SK-N-SH treated with all-trans-retinoic acid at 6 μM for 48 hours (cell line): ENCODE measurements at regions not wholly inside any gene's neighbourhood (a gene's known extent, or its start where the extent isn't known, plus 50 kb on each side); places are given as distances from the start of the nearest gene placed in this dataset.

Source experiments
- ATAC-seq: fragments of 200-7000 bp; cut with Tn5 transposase; 3 replicates; pipeline ENCODE4 v1.9.1; 2020; ENCODE audit warnings: mild to moderate bottlenecking, moderate library complexity
- ARNTL ChIP-seq: fragments of 450-650 bp; formaldehyde crosslinking; IDR thresholded peaks from 2 replicates; pipeline ENCODE4 v1.5.0; 2020; ENCODE audit warnings: low read depth, mild to moderate bottlenecking, moderate library complexity, borderline replicate concordance
- BACH2 ChIP-seq: fragments of 250-450 bp; sonication (Bioruptor Pico); IDR thresholded peaks from 2 replicates; pipeline ENCODE4 v1.9.0; 2021; ENCODE audit warnings: mild to moderate bottlenecking, borderline replicate concordance
- CREB5 ChIP-seq: fragments of 250-450 bp; sonication (Bioruptor Pico); IDR thresholded peaks from 2 replicates; pipeline ENCODE4 v1.5.1; 2020; ENCODE audit warnings: low read depth, mild to moderate bottlenecking, moderate library complexity
- CSDC2 ChIP-seq: fragments of 250-450 bp; sonication (Bioruptor Pico); IDR thresholded peaks from 2 replicates; pipeline ENCODE4 v1.5.0; 2020; ENCODE audit warnings: mild to moderate bottlenecking, moderate library complexity
- CSRNP3 ChIP-seq: fragments of 250-450 bp; sonication (Bioruptor Pico); IDR thresholded peaks from 2 replicates; pipeline ENCODE4 v1.5.1; 2021; ENCODE audit warnings: mild to moderate bottlenecking, moderate library complexity
- ESRRG ChIP-seq: fragments of 250-450 bp; sonication (Bioruptor Pico); IDR thresholded peaks from 2 replicates; pipeline ENCODE4 v1.6.1; 2021; ENCODE audit warnings: mild to moderate bottlenecking
- GLIS3 ChIP-seq: fragments of 250-450 bp; sonication (Bioruptor Pico); IDR thresholded peaks from 2 replicates; pipeline ENCODE4 v1.5.0; 2020; ENCODE audit warnings: mild to moderate bottlenecking, moderate library complexity
- ISL1 ChIP-seq: fragments of 250-450 bp; sonication (Bioruptor Pico); IDR thresholded peaks from 2 replicates; pipeline ENCODE4 v2.1.2; 2022; ENCODE audit warnings: mild to moderate bottlenecking, moderate library complexity
- OSR1 ChIP-seq: fragments of 250-450 bp; sonication (Bioruptor Pico); IDR thresholded peaks from 2 replicates; pipeline ENCODE4 v1.8.0; 2022; ENCODE audit warnings: moderate library complexity, mild to moderate bottlenecking, inconsistent platforms
- PATZ1 ChIP-seq: fragments of 250-450 bp; sonication (Bioruptor Pico); IDR thresholded peaks from 2 replicates; pipeline ENCODE4 v1.8.0; 2020; ENCODE audit warnings: mild to moderate bottlenecking, moderate library complexity, borderline replicate concordance
- POU6F1 ChIP-seq: fragments of 250-450 bp; sonication (Bioruptor Pico); IDR thresholded peaks from 2 replicates; pipeline ENCODE4 v1.8.0; 2021; ENCODE audit warnings: low read depth, mild to moderate bottlenecking, moderate library complexity, borderline replicate concordance
- PPARA ChIP-seq: fragments of 250-450 bp; sonication (Bioruptor Pico); IDR thresholded peaks from 2 replicates; pipeline ENCODE4 v1.5.0; 2020; ENCODE audit warnings: mild to moderate bottlenecking, borderline replicate concordance
- RARB ChIP-seq: fragments of 250-450 bp; sonication (Bioruptor Pico); IDR thresholded peaks from 2 replicates; pipeline ENCODE4 v1.8.0; 2021; ENCODE audit warnings: mild to moderate bottlenecking, moderate library complexity
- SNAI2 ChIP-seq: fragments of 250-450 bp; sonication (Bioruptor Pico); IDR thresholded peaks from 2 replicates; pipeline ENCODE4 v1.5.0; 2020; ENCODE audit warnings: mild to moderate bottlenecking, moderate library complexity
- TCF4 ChIP-seq: fragments of 250-450 bp; sonication (Bioruptor Pico); IDR thresholded peaks from 2 replicates; pipeline ENCODE4 v1.8.0; 2021; ENCODE audit warnings: mild to moderate bottlenecking, moderate library complexity, borderline replicate concordance
- TOX ChIP-seq: fragments of 250-450 bp; sonication (Bioruptor Pico); IDR thresholded peaks from 2 replicates; pipeline ENCODE4 v1.8.0; 2021; ENCODE audit warnings: mild to moderate bottlenecking, moderate library complexity, borderline replicate concordance
- ZC3H10 ChIP-seq: fragments of 250-450 bp; sonication (Bioruptor Pico); IDR thresholded peaks from 2 replicates; pipeline ENCODE4 v1.5.1; 2021; ENCODE audit warnings: mild to moderate bottlenecking, moderate library complexity
- ZFP3 ChIP-seq: fragments of 250-450 bp; sonication (Bioruptor Pico); IDR thresholded peaks from 2 replicates; pipeline ENCODE4 v1.5.0; 2020; ENCODE audit warnings: mild to moderate bottlenecking, moderate library complexity
- ZFP30 ChIP-seq: fragments of 450-650 bp; formaldehyde crosslinking; IDR thresholded peaks from 2 replicates; pipeline ENCODE4 v1.5.0; 2022; ENCODE audit warnings: mild to moderate bottlenecking, moderate library complexity
- ZNF565 ChIP-seq: fragments of 450-650 bp; formaldehyde crosslinking; conservative IDR thresholded peaks from 2 replicates; pipeline ENCODE4 v1.5.0; 2020; ENCODE audit warnings: low read depth, mild to moderate bottlenecking, moderate library complexity
- ZNF70 ChIP-seq: fragments of 450-650 bp; formaldehyde crosslinking; IDR thresholded peaks from 2 replicates; pipeline ENCODE4 v1.5.0; 2020; ENCODE audit warnings: mild to moderate bottlenecking, moderate library complexity
- ZNF8 ChIP-seq: fragments of 450-650 bp; formaldehyde crosslinking; IDR thresholded peaks from 2 replicates; pipeline ENCODE4 v1.5.0; 2020; ENCODE audit warnings: mild to moderate bottlenecking, moderate library complexity

- no peak for ATAC-seq
- TF ChIP-seq ISL1 (CRISPR knock-in tag) (no peak), ZNF8 (CRISPR knock-in tag) (no peak), ZNF565 (CRISPR knock-in tag) (no peak), GLIS3 (no peak), BACH2 (CRISPR knock-in tag) (no peak), ZC3H10 (CRISPR knock-in tag) (no peak)
Observed at GRCh38 chr4:59869056-59869455, 1331.1 kb upstream of the ADGRL3 start.

DNA sequence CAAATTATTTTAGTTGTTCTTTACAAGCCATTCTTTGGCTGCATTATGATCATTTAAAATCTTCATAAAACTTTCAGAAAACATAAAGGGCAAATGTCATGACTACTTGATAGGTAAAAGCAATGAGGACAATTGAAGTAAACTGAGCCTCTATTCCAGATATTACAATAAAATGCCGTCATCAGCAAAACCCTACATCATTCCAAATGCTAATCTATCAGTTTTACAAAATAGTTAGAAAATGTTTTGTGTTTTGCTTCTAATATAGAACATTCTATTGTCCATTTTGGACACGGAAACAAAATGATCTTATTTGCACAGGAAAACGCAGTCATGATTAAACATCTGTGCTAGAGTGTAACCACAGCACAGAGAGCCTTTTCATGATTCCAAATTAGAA lies 1330.6 kb upstream of the ADGRL3 start:
- ATAC-seq: no peak
- TF ChIP-seq RARB (CRISPR knock-in tag): no peak
- TF ChIP-seq, all 23 proteins: peak for 0

- no peak for ATAC-seq
- no peak for TF ChIP-seq PATZ1 (CRISPR knock-in tag)
- no peak for TF ChIP-seq SNAI2
- no peak for TF ChIP-seq OSR1 (CRISPR knock-in tag)
- TF ChIP-seq ZNF565 (CRISPR knock-in tag): no peak
- TF ChIP-seq BACH2 (CRISPR knock-in tag): no peak
- no peak for TF ChIP-seq CREB5 (CRISPR knock-in tag)
- no peak for TF ChIP-seq CSDC2 (CRISPR knock-in tag)
- TF ChIP-seq CSRNP3 (CRISPR knock-in tag): no peak
- no peak for TF ChIP-seq ZFP30 (CRISPR knock-in tag)
- no peak for TF ChIP-seq ZNF8 (CRISPR knock-in tag)
- no peak for TF ChIP-seq ZFP3 (CRISPR knock-in tag)
- no peak for TF ChIP-seq ISL1 (CRISPR knock-in tag)
- TF ChIP-seq POU6F1 (CRISPR knock-in tag): no peak
- TF ChIP-seq ARNTL (CRISPR knock-in tag): no peak
- no peak for TF ChIP-seq RARB (CRISPR knock-in tag)
- TF ChIP-seq TOX (CRISPR knock-in tag): no peak
- TF ChIP-seq ZNF70 (CRISPR knock-in tag): no peak
- TF ChIP-seq TCF4 (CRISPR knock-in tag): no peak
Observed at GRCh38 chr4:59881632-59882031, 1318.5 kb upstream of the ADGRL3 start.

- no peak for TF ChIP-seq PPARA
- no peak for TF ChIP-seq ZFP30 (CRISPR knock-in tag)
- no peak for TF ChIP-seq PATZ1 (CRISPR knock-in tag)
- no peak for TF ChIP-seq CSRNP3 (CRISPR knock-in tag)
- no peak for TF ChIP-seq ZNF70 (CRISPR knock-in tag)
- no peak for TF ChIP-seq ZFP3 (CRISPR knock-in tag)
- no peak for TF ChIP-seq CSDC2 (CRISPR knock-in tag)
- TF ChIP-seq BACH2 (CRISPR knock-in tag): no peak
- TF ChIP-seq TCF4 (CRISPR knock-in tag): no peak
- no peak for TF ChIP-seq ESRRG (CRISPR knock-in tag)
- no peak for TF ChIP-seq GLIS3
- TF ChIP-seq TOX (CRISPR knock-in tag): no peak
- no peak for TF ChIP-seq RARB (CRISPR knock-in tag)
- no peak for TF ChIP-seq OSR1 (CRISPR knock-in tag)
- no peak for TF ChIP-seq ISL1 (CRISPR knock-in tag)
- no peak for ATAC-seq
Observed at GRCh38 chr4:59904331-59904730, 1295.8 kb upstream of the ADGRL3 start.
